ENCODE measurements at regions not wholly inside any gene's neighbourhood (a gene's known extent, or its start where the extent isn't known, plus 50 kb on each side); places are given as distances from the start of the nearest gene placed in this dataset.

- H3K27ac ChIP-seq (ENCODE audit: low read depth in 1 of 2, low read length in 2 of 2) = no peak overlapping the region
- no peak overlapping the region for H3K9ac ChIP-seq (ENCODE audit: insufficient read depth, low read length, poor library complexity, severe bottlenecking)
- no peak overlapping the region for H3K4me3 ChIP-seq (replicated peaks in 1 of 3; ENCODE audit: low read depth in 2 of 3, low read length in 3 of 3)
- H3K4me1 Mint-ChIP-seq = no peaks in the 10 kb centered on the region
- no peaks in the 10 kb centered on the region for H3K79me2 ChIP-seq (ENCODE audit: insufficient read depth, low read length)
- no peak overlapping the region for H3K27ac Mint-ChIP-seq
- no peak for DNase-seq
- peaks cover 0 to 3% (median 0%) of the 10 kb centered on the region in 3 donors for H3K27me3 Mint-ChIP-seq (ENCODE audit: low read depth in 3 of 3)
- H3K36me3 Mint-ChIP-seq = no peaks in the 10 kb centered on the region
- H3K9me3 Mint-ChIP-seq = peaks cover 5 to 18% (median 7%) of the 10 kb centered on the region in 7 donors
- H3K4me1 ChIP-seq (ENCODE audit: control insufficient read depth in 1 of 2, insufficient read depth in 2 of 2, low read length in 2 of 2) = no peaks in the 10 kb centered on the region
- TF ChIP-seq CTCF (IDR thresholded peaks at IDR 0.05) = no peak
- H2AFZ ChIP-seq (ENCODE audit: insufficient read depth, low read depth, low read length, poor library complexity, severe bottlenecking) = no peak overlapping the region
- H3K9me3 ChIP-seq (replicated peaks in 1 of 2; ENCODE audit: control insufficient read depth in 1 of 2, insufficient read depth in 1 of 2, low read length in 2 of 2) = peaks cover 4 to 5% of the 10 kb centered on the region in 2 donors
- intact Hi-C loops (cut with micrococcal nuclease) = no loop called here
- no peaks in the 10 kb centered on the region for H3K27me3 ChIP-seq (ENCODE audit: control insufficient read depth in 2 of 2, insufficient read depth in 2 of 2, low read length in 2 of 2)
- no peaks in the 10 kb centered on the region for H3K36me3 ChIP-seq (replicated peaks in 1 of 2; ENCODE audit: control insufficient read depth in 1 of 2, insufficient read depth in 2 of 2, low read length in 2 of 2)
- H4K20me1 ChIP-seq (ENCODE audit: insufficient read depth, low read length) = no peaks in the 10 kb centered on the region
- H3K4me3 Mint-ChIP-seq = no peak overlapping the region
- H3K4me2 ChIP-seq (replicated peaks; ENCODE audit: extremely low read depth, low read length, poor library complexity, severe bottlenecking) = no peak overlapping the region
- 100% methylated on average over 1 of the region's 4 CpGs for WGBS (ENCODE audit: insufficient coverage)
These were observed 321.5 kb upstream of the NT5C1B start for GRCh38 chr2:18910843-18911242.

- Histone ChIP-seq H3K27ac (ENCODE audit: low read depth in 1 of 2, low read length in 2 of 2) (no peak overlapping the region), H3K4me2 (replicated peaks; ENCODE audit: extremely low read depth, low read length, poor library complexity, severe bottlenecking) (no peak overlapping the region), H3K9me3 (replicated peaks in 1 of 2; ENCODE audit: control insufficient read depth in 1 of 2, insufficient read depth in 1 of 2, low read length in 2 of 2) (peaks cover 5% of the 10 kb centered on the region in 2 donors), H3K9ac (ENCODE audit: insufficient read depth, low read length, poor library complexity, severe bottlenecking) (no peak overlapping the region), H4K20me1 (ENCODE audit: insufficient read depth, low read length) (no peaks in the 10 kb centered on the region), H3K4me3 (replicated peaks in 1 of 3; ENCODE audit: low read depth in 2 of 3, low read length in 3 of 3) (no peak overlapping the region), H3K4me1 (ENCODE audit: control insufficient read depth in 1 of 2, insufficient read depth in 2 of 2, low read length in 2 of 2) (no peaks in the 10 kb centered on the region), H3K79me2 (ENCODE audit: insufficient read depth, low read length) (no peaks in the 10 kb centered on the region), H2AFZ (ENCODE audit: insufficient read depth, low read depth, low read length, poor library complexity, severe bottlenecking) (no peak overlapping the region), H3K36me3 (replicated peaks in 1 of 2; ENCODE audit: control insufficient read depth in 1 of 2, insufficient read depth in 2 of 2, low read length in 2 of 2) (no peaks in the 10 kb centered on the region), H3K27me3 (ENCODE audit: control insufficient read depth in 2 of 2, insufficient read depth in 2 of 2, low read length in 2 of 2) (no peaks in the 10 kb centered on the region)
- no peak for DNase-seq
- peaks cover 5 to 18% (median 8%) of the 10 kb centered on the region in 7 donors for H3K9me3 Mint-ChIP-seq
- no peak overlapping the region for H3K4me3 Mint-ChIP-seq
- H3K27ac Mint-ChIP-seq = no peak overlapping the region
- no peak for TF ChIP-seq CTCF (IDR thresholded peaks at IDR 0.05)
- 80% methylated on average over 1 of the region's 3 CpGs for WGBS (ENCODE audit: insufficient coverage)
- intact Hi-C loops (cut with micrococcal nuclease) = no loop called here
- no peaks in the 10 kb centered on the region for H3K4me1 Mint-ChIP-seq
- H3K36me3 Mint-ChIP-seq = no peaks in the 10 kb centered on the region
- H3K27me3 Mint-ChIP-seq (ENCODE audit: low read depth in 3 of 3) = peaks cover 0 to 3% (median 0%) of the 10 kb centered on the region in 3 donors
These were observed 318.6 kb upstream of the NT5C1B start for GRCh38 chr2:18907937-18908336.

Data from CD14-positive monocyte (primary cell).